Esophagus muscularis mucosa (tissue), 3 donors: ENCODE measurements at regions not wholly inside any gene's neighbourhood (a gene's known extent, or its start where the extent isn't known, plus 50 kb on each side); places are given as distances from the start of the nearest gene placed in this dataset.

Experiments
- CTCF ChIP-seq, 3 experiments: fragments of 200-600 bp in 2 of 3; fragments of 450-650 bp in 1 of 3; sonication (generic) in 2 of 3; IDR thresholded peaks; one replicate each; pipeline ENCODE4 v1.5.1; 2017 to 2019; ENCODE audit warnings: antibody characterized with exemption in 3 of 3, mild to moderate bottlenecking in 2 of 3, moderate library complexity in 1 of 3
- POLR2A ChIP-seq: fragments of 450-650 bp; IDR thresholded peaks from one replicate; pipeline ENCODE4 v1.6.1; 2017; ENCODE audit warnings: antibody characterized with exemption, moderate library complexity, mild to moderate bottlenecking, low read depth

GRCh38 chrY:8422906-8423305 lies 914.4 kb upstream of the TSPY4 start:
- no peak for TF ChIP-seq CTCF (IDR thresholded peaks at IDR 0.05)
- no peak for TF ChIP-seq POLR2A
